Liver (tissue), 3 donors: ENCODE measurements at regions not wholly inside any gene's neighbourhood (a gene's known extent, or its start where the extent isn't known, plus 50 kb on each side); places are given as distances from the start of the nearest gene placed in this dataset.

Source experiments
- ATF3 ChIP-seq: IDR thresholded peaks from 2 replicates; pipeline ENCODE4 v1.6.1; 2016; ENCODE audit warnings: antibody characterized with exemption
- EGR1 ChIP-seq, 2 donors: IDR thresholded peaks; 2 replicates each; pipeline ENCODE4 v1.6.1; 2016 to 2018; ENCODE audit warnings: antibody characterized with exemption in 2 of 2, low read depth in 2 of 2
- MAX ChIP-seq: IDR thresholded peaks from 2 replicates; pipeline ENCODE4 v1.6.1; 2016; ENCODE audit warnings: antibody characterized with exemption
- RAD21 ChIP-seq, 2 donors: IDR thresholded peaks; 2 replicates each; pipeline ENCODE4 v1.6.1; 2016; ENCODE audit warnings: antibody characterized with exemption in 2 of 2, mild to moderate bottlenecking in 2 of 2
- REST ChIP-seq: IDR thresholded peaks from 2 replicates; pipeline ENCODE4 v1.6.1; 2016; ENCODE audit warnings: antibody characterized with exemption, mild to moderate bottlenecking
- RXRA ChIP-seq, 2 donors: IDR thresholded peaks; 2 replicates each; pipeline ENCODE4 v1.6.1; 2017 to 2018; ENCODE audit warnings: antibody characterized with exemption in 2 of 2, mild to moderate bottlenecking in 1 of 2
- TAF1 ChIP-seq: conservative IDR thresholded peaks from 2 replicates; pipeline ENCODE4 v1.6.1; 2016; ENCODE audit warnings: antibody characterized with exemption, mild to moderate bottlenecking
- YY1 ChIP-seq: IDR thresholded peaks from 2 replicates; pipeline ENCODE4 v1.6.1; 2016; ENCODE audit warnings: antibody characterized with exemption, mild to moderate bottlenecking
- TF ChIP-seq, protein P1 (sequence below): fragments of 150-350 bp; IDR thresholded peaks from 2 replicates; pipeline ENCODE4 v1.5.1; 2017; ENCODE audit warnings: improper control_type of control experiment, low read depth, low read length; ENCODE audit not compliant: missing input control
- donor health status: healthy.
- donor health status: healthy.

DNA sequence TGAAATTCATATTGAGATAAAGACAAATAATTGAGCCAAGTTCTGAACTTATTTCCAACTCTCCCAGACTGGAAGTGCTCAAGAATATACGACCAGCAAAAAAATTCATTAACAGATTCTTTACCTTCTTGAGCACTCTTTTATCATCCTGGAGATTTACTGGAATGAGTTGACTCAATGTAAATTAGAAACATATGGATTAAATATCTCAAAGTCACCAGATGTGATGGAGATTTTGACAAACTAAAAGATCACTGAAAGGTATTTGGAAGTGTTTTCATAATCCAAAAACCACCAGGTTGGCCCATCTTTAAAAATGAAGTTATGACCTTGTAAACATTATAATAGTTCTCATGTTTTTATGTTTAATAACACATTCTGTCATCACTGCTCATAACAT lies 433.2 kb upstream of the RASGRP1 start:
- TF ChIP-seq, protein P1, sequence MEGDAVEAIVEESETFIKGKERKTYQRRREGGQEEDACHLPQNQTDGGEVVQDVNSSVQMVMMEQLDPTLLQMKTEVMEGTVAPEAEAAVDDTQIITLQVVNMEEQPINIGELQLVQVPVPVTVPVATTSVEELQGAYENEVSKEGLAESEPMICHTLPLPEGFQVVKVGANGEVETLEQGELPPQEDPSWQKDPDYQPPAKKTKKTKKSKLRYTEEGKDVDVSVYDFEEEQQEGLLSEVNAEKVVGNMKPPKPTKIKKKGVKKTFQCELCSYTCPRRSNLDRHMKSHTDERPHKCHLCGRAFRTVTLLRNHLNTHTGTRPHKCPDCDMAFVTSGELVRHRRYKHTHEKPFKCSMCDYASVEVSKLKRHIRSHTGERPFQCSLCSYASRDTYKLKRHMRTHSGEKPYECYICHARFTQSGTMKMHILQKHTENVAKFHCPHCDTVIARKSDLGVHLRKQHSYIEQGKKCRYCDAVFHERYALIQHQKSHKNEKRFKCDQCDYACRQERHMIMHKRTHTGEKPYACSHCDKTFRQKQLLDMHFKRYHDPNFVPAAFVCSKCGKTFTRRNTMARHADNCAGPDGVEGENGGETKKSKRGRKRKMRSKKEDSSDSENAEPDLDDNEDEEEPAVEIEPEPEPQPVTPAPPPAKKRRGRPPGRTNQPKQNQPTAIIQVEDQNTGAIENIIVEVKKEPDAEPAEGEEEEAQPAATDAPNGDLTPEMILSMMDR: no peak
- TF ChIP-seq YY1 (no peak), TAF1 (no peak), RAD21 (IDR thresholded peaks at IDR 0.05) (no peak), RXRA (IDR thresholded peaks at IDR 0.05) (no peak), ATF3 (no peak), REST (no peak), MAX (no peak), EGR1 (IDR thresholded peaks at IDR 0.05; ENCODE audit: low read depth in 2 of 2) (no peak)
